H9 (cell line): ENCODE measurements at regions not wholly inside any gene's neighbourhood (a gene's known extent, or its start where the extent isn't known, plus 50 kb on each side); places are given as distances from the start of the nearest gene placed in this dataset.

ENCODE experiments used
- DNase-seq: peaks from one replicate; pipeline ENCODE4 v3.0.0-alpha.2; 2017
- H2AFZ ChIP-seq: one replicate; pipeline ENCODE4 v1.6.1; 2013; ENCODE audit warnings: mild to moderate bottlenecking, low read length, control low read depth, moderate library complexity
- H2AK5ac ChIP-seq: 2 replicates; pipeline ENCODE4 v1.6.1; 2013; ENCODE audit warnings: low read length, control low read depth, mixed read lengths; ENCODE audit not compliant: insufficient read length
- H2BK120ac ChIP-seq: one replicate; pipeline ENCODE4 v1.6.1; 2013; ENCODE audit warnings: low read depth, mild to moderate bottlenecking, low read length, control low read depth, inconsistent platforms; ENCODE audit not compliant: poor library complexity, severe bottlenecking
- H2BK12ac ChIP-seq: 2 replicates; pipeline ENCODE4 v1.6.1; 2013; ENCODE audit warnings: low read length, control low read depth, mixed read lengths, low read depth; ENCODE audit not compliant: insufficient read length
- H2BK15ac ChIP-seq: 2 replicates; pipeline ENCODE4 v1.6.1; 2013; ENCODE audit warnings: low read depth, low read length, control low read depth
- H2BK20ac ChIP-seq: one replicate; pipeline ENCODE4 v1.6.1; 2013; ENCODE audit warnings: low read depth, mild to moderate bottlenecking, low read length, control low read depth, inconsistent platforms; ENCODE audit not compliant: poor library complexity, severe bottlenecking
- H2BK5ac ChIP-seq: 2 replicates; pipeline ENCODE4 v1.6.1; 2013; ENCODE audit warnings: low read length, control low read depth, mixed read lengths; ENCODE audit not compliant: insufficient read length
- H3K14ac ChIP-seq: 2 replicates; pipeline ENCODE4 v1.6.1; 2013; ENCODE audit warnings: low read length, control low read depth; ENCODE audit not compliant: insufficient read depth
- H3K18ac ChIP-seq: 2 replicates; pipeline ENCODE4 v1.6.1; 2013; ENCODE audit warnings: low read depth, mild to moderate bottlenecking, mixed read lengths, low read length, control low read depth; ENCODE audit not compliant: insufficient read length
- H3K23ac ChIP-seq: 2 replicates; pipeline ENCODE4 v1.6.1; 2013; ENCODE audit warnings: low read length, control low read depth, mixed read lengths, low read depth; ENCODE audit not compliant: insufficient read length
- H3K23me2 ChIP-seq: 2 replicates; pipeline ENCODE4 v1.6.1; 2013; ENCODE audit warnings: low read depth, mild to moderate bottlenecking, mixed read lengths, low read length, control low read depth; ENCODE audit not compliant: insufficient read length, poor library complexity, severe bottlenecking
- H3K27ac ChIP-seq: 2 replicates; pipeline ENCODE4 v1.5.1; 2013; ENCODE audit warnings: low read length, control low read depth, mixed read lengths, low read depth; ENCODE audit not compliant: insufficient read length
- H3K27me3 ChIP-seq: 2 replicates; pipeline ENCODE4 v1.6.1; 2013; ENCODE audit warnings: low read length, control low read depth, inconsistent platforms; ENCODE audit not compliant: insufficient read depth
- H3K4ac ChIP-seq: 2 replicates; pipeline ENCODE4 v1.6.1; 2013; ENCODE audit warnings: low read depth, mild to moderate bottlenecking, control low read depth, inconsistent platforms, low read length, moderate library complexity
- H3K4me1 ChIP-seq: 2 replicates; pipeline ENCODE4 v1.6.1; 2013; ENCODE audit warnings: low read length, control low read depth, inconsistent platforms; ENCODE audit not compliant: insufficient read depth
- H3K4me2 ChIP-seq: 2 replicates; pipeline ENCODE4 v1.6.1; 2013; ENCODE audit warnings: low read length, control low read depth, mixed read lengths; ENCODE audit not compliant: insufficient read length, insufficient read depth
- H3K56ac ChIP-seq: 2 replicates; pipeline ENCODE4 v1.6.1; 2013; ENCODE audit warnings: low read depth, mild to moderate bottlenecking, mixed read lengths, low read length, control low read depth; ENCODE audit not compliant: insufficient read length
- H3K79me1 ChIP-seq: 2 replicates; pipeline ENCODE4 v1.6.1; 2013; ENCODE audit warnings: low read depth, mild to moderate bottlenecking, moderate library complexity, low read length, control low read depth, inconsistent platforms; ENCODE audit not compliant: insufficient read depth, poor library complexity, severe bottlenecking
- H3K79me2 ChIP-seq: 2 replicates; pipeline ENCODE4 v1.6.1; 2013; ENCODE audit warnings: low read length, control low read depth, inconsistent platforms; ENCODE audit not compliant: insufficient read depth
- H3K9ac ChIP-seq: 2 replicates; pipeline ENCODE4 v1.6.1; 2013; ENCODE audit warnings: low read length, control low read depth, mixed read lengths; ENCODE audit not compliant: insufficient read length; ENCODE audit errors: extremely low read depth
- H3K9me3 ChIP-seq: one replicate; pipeline ENCODE4 v1.6.1; 2013; ENCODE audit warnings: low read depth, low read length, inconsistent platforms; ENCODE audit not compliant: control insufficient read depth
- H3T11ph ChIP-seq: one replicate; pipeline ENCODE4 v1.6.1; 2013; ENCODE audit warnings: mild to moderate bottlenecking, low read length, control low read depth, inconsistent platforms
- H4K20me1 ChIP-seq: one replicate; pipeline ENCODE4 v1.6.1; 2013; ENCODE audit not compliant: control insufficient read depth, insufficient read length, insufficient read depth
- H4K5ac ChIP-seq: 2 replicates; pipeline ENCODE4 v1.6.1; 2013; ENCODE audit warnings: low read depth, mild to moderate bottlenecking, mixed read lengths, low read length, control low read depth; ENCODE audit not compliant: insufficient read length
- H4K8ac ChIP-seq: replicated peaks from 2 replicates; pipeline ENCODE4 v1.6.1; 2013; ENCODE audit warnings: low read length, control low read depth, mixed read lengths, low read depth; ENCODE audit not compliant: insufficient read length
- H4K91ac ChIP-seq: 2 replicates; pipeline ENCODE4 v1.6.1; 2013; ENCODE audit warnings: low read depth, mild to moderate bottlenecking, moderate library complexity, mixed read lengths, low read length, control low read depth; ENCODE audit not compliant: insufficient read length
- H3K27ac Mint-ChIP-seq, 3 experiments: 2 replicates in 2 of 3; 3 replicates in 1 of 3; pipeline ENCODE4 v1.8.0; 2020 to 2021; ENCODE audit warnings: mixed read lengths in 3 of 3, mild to moderate bottlenecking in 1 of 3, moderate library complexity in 1 of 3
- H3K27me3 Mint-ChIP-seq: 2 replicates; pipeline ENCODE4 v1.8.0; 2021; ENCODE audit warnings: low read depth, mild to moderate bottlenecking, moderate library complexity, mixed read lengths
- H3K36me3 Mint-ChIP-seq, 3 experiments: 2 replicates in 2 of 3; 3 replicates in 1 of 3; pipeline ENCODE4 v1.8.0; 2020 to 2021; ENCODE audit warnings: low read depth in 3 of 3, mixed read lengths in 3 of 3; ENCODE audit not compliant: insufficient read depth in 1 of 3
- H3K4me1 Mint-ChIP-seq, 2 experiments: 2 replicates each; pipeline ENCODE4 v1.8.0; 2020; ENCODE audit warnings: mixed read lengths in 2 of 2
- H3K4me3 Mint-ChIP-seq, 2 experiments: 2 replicates in 1 of 2; 3 replicates in 1 of 2; pipeline ENCODE4 v1.8.0; 2020 to 2021; ENCODE audit warnings: mild to moderate bottlenecking in 2 of 2, mixed read lengths in 2 of 2, moderate library complexity in 1 of 2
- H3K9me3 Mint-ChIP-seq, 2 experiments: 2 replicates in 1 of 2; 3 replicates in 1 of 2; pipeline ENCODE4 v1.8.0; 2020; ENCODE audit warnings: mild to moderate bottlenecking in 2 of 2, mixed read lengths in 2 of 2, moderate library complexity in 1 of 2
- WGBS: extraction: QIAGEN DNeasy Blood & Tissue Kit; methylation state at CpG from one replicate; pipeline ENCODE4 v1.1.7; 2013; ENCODE audit warnings: missing lambda C conversion rate, low lambda C conversion rate, mixed read lengths; ENCODE audit not compliant: insufficient read length; ENCODE audit errors: extremely low coverage; 5-methylcytosine and 5-hydroxymethylcytosine counted together
- TF ChIP-seq, protein P1 (sequence below): fragments of 200-600 bp; sonication (generic); conservative IDR thresholded peaks from 3 replicates; pipeline ENCODE4 v1.8.0; 2021; ENCODE audit warnings: antibody characterized with exemption, mild to moderate bottlenecking

DNA sequence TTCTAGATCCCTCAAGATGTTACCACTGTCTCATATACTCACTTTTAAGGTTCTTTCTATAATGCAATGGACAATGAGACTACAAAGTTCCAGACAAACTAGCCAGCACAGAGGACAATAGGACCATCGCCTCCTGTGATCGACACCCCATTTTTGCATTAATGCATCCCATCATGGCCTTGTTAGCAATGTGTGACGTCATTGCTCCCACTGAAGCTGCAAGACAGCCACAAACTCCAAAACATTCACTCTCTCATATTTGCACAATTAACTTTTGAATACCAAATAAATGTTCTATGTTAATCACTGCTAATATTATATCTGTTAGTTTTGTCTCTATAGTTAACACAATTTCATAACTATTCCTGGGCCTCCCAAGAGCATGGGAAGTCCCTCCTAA lies 88.8 kb upstream of the TMEM72 start:
- Histone ChIP-seq H2BK5ac (no peak overlapping the region), H4K20me1 (no peaks in the 10 kb centered on the region), H2AK5ac (no peak overlapping the region), H3K14ac (no peak overlapping the region), H4K91ac (no peak overlapping the region), H3K56ac (no peak overlapping the region), H3K23ac (no peak overlapping the region), H3K4me2 (no peak overlapping the region), H3K27me3 (no peaks in the 10 kb centered on the region), H3K9me3 (no peaks in the 10 kb centered on the region), H3K18ac (no peak overlapping the region), H3T11ph (no peak overlapping the region), H3K4me1 (no peaks in the 10 kb centered on the region; the same call in 1 of the 2 replicates), H2BK20ac (no peak overlapping the region), H4K5ac (no peak overlapping the region), H3K4ac (no peak overlapping the region), H2AFZ (no peak overlapping the region), H4K8ac (no peak overlapping the region), H3K9ac (no peak overlapping the region), H3K27ac (no peak overlapping the region), H3K79me2 (no peaks in the 10 kb centered on the region), H2BK15ac (no peak overlapping the region), H2BK12ac (no peak overlapping the region), H2BK120ac (no peak overlapping the region), H3K79me1 (no peaks in the 10 kb centered on the region), H3K23me2 (peaks cover under 1% of the 10 kb centered on the region)
- no CpG with 5 or more reads among the region's 3 CpGs for WGBS
- H3K9me3 Mint-ChIP-seq, result no peaks in the 10 kb centered on the region
- TF ChIP-seq, protein P1, sequence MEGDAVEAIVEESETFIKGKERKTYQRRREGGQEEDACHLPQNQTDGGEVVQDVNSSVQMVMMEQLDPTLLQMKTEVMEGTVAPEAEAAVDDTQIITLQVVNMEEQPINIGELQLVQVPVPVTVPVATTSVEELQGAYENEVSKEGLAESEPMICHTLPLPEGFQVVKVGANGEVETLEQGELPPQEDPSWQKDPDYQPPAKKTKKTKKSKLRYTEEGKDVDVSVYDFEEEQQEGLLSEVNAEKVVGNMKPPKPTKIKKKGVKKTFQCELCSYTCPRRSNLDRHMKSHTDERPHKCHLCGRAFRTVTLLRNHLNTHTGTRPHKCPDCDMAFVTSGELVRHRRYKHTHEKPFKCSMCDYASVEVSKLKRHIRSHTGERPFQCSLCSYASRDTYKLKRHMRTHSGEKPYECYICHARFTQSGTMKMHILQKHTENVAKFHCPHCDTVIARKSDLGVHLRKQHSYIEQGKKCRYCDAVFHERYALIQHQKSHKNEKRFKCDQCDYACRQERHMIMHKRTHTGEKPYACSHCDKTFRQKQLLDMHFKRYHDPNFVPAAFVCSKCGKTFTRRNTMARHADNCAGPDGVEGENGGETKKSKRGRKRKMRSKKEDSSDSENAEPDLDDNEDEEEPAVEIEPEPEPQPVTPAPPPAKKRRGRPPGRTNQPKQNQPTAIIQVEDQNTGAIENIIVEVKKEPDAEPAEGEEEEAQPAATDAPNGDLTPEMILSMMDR, result no peak
- no peak overlapping the region for H3K4me3 Mint-ChIP-seq
- no peak for DNase-seq
- H3K4me1 Mint-ChIP-seq, result peaks cover 11 to 14% of the 10 kb centered on the region in 2 experiments
- H3K36me3 Mint-ChIP-seq, result no peaks in the 10 kb centered on the region; a peak in 1 of 7 replicates
- H3K27me3 Mint-ChIP-seq, result no peaks in the 10 kb centered on the region
- no peak overlapping the region for H3K27ac Mint-ChIP-seq
